ENCODE measurements at regions not wholly inside any gene's neighbourhood (a gene's known extent, or its start where the extent isn't known, plus 50 kb on each side); places are given as distances from the start of the nearest gene placed in this dataset.

DNA sequence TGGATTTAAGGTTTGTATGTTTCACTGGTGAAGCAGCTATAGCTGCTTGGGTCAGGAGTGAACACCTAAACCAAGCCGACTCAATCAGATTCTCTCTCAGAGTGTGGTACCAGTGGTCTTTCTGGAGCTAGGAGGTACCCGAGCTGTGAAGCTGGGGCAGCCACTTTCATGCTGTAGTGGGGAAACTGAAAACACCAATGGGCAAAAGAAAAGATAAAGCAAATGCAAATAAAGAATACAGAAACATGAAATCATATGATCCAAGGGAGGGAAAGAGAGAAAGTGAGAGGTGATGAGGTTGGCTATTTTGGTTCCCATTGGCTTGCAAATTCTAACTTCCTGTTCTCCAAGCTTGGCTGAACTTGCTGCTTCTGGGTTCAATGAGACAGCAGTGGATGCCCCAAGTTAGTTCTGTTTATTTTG lies 212.3 kb upstream of the CFAP20DC start:
- TF ChIP-seq, protein P1, sequence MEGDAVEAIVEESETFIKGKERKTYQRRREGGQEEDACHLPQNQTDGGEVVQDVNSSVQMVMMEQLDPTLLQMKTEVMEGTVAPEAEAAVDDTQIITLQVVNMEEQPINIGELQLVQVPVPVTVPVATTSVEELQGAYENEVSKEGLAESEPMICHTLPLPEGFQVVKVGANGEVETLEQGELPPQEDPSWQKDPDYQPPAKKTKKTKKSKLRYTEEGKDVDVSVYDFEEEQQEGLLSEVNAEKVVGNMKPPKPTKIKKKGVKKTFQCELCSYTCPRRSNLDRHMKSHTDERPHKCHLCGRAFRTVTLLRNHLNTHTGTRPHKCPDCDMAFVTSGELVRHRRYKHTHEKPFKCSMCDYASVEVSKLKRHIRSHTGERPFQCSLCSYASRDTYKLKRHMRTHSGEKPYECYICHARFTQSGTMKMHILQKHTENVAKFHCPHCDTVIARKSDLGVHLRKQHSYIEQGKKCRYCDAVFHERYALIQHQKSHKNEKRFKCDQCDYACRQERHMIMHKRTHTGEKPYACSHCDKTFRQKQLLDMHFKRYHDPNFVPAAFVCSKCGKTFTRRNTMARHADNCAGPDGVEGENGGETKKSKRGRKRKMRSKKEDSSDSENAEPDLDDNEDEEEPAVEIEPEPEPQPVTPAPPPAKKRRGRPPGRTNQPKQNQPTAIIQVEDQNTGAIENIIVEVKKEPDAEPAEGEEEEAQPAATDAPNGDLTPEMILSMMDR (IDR thresholded peaks at IDR 0.05; ENCODE audit: insufficient read depth, low read length, severe bottlenecking): no peak
- no peaks in the 10 kb centered on the region for H3K27me3 ChIP-seq (ENCODE audit: control insufficient read depth, insufficient read depth, low read length)
- no peak overlapping the region for H3K4me3 ChIP-seq (ENCODE audit: low read depth, low read length)
- no peak for FAIRE-seq
- no peaks in the 10 kb centered on the region for H3K36me3 ChIP-seq (ENCODE audit: control insufficient read depth, insufficient read depth, low read length)
- DNase-seq (ENCODE audit: low read depth): no peak

DNA sequence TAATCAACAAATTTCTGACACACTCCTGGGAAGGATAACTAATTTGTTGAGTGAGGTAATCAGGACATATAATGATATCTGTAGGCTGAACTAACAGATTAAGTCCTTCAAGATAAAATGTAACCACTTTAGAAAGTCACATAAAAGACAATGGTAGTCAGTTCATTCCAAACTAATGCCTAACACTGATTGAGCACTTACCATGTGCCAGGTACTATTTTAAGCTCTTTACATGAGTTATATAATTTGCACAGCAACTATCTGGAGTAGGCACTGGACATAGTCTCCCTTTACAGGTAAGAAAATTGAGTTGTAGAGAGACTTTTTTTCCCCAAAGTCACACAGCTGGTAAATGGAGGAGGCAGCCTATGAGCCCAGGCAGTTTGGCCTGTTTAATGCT lies 211.2 kb upstream of the CFAP20DC start:
- TF ChIP-seq, protein P1 (IDR thresholded peaks at IDR 0.05; ENCODE audit: insufficient read depth, low read length, severe bottlenecking): no peak
- H3K36me3 ChIP-seq (ENCODE audit: control insufficient read depth, insufficient read depth, low read length): no peaks in the 10 kb centered on the region
- H3K27me3 ChIP-seq (ENCODE audit: control insufficient read depth, insufficient read depth, low read length): no peaks in the 10 kb centered on the region
- FAIRE-seq (no peak), DNase-seq (ENCODE audit: low read depth) (no peak)
- H3K4me3 ChIP-seq (ENCODE audit: low read depth, low read length): no peak overlapping the region

DNA sequence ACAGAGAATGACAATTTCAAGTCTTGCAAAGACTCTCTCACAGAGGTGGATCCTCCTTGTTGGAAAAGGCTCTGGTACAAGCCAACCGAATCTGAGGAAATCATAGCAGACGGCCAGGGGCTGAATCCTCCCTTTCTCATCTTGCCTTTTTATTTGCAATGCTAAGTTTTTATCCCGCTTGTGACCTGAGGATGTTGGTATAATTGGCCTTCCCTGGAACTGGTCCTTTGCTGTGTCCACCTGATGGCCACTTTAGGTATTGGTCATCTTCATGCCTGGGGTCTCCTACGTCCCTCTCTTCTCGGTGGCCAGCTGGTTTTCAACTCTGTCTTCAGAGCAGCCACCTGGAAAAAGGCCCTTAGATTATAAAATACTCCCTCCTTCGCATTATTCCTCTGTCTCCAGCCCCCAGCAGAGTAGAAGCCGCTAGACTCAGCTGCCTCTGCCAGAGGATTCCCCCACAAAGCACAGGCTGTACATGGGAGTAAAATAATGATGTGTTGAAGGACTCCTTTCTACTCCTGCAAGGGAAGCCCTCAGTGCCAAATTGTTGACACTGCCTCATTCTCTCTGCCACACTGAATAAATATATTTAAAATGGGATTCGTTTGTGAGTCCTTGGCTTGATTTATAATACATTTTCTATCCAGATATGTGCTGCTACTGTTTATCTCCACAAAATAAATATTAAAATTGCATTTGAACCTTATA lies 208.9 kb upstream of the CFAP20DC start:
- TF ChIP-seq, protein P1 (IDR thresholded peaks at IDR 0.05; ENCODE audit: insufficient read depth, low read length, severe bottlenecking): no peak
- H3K36me3 ChIP-seq (ENCODE audit: control insufficient read depth, insufficient read depth, low read length): no peaks in the 10 kb centered on the region
- DNase-seq (ENCODE audit: low read depth) (no peak), FAIRE-seq (no peak)
- no peak overlapping the region for H3K4me3 ChIP-seq (ENCODE audit: low read depth, low read length)
- H3K27me3 ChIP-seq (ENCODE audit: control insufficient read depth, insufficient read depth, low read length): no peaks in the 10 kb centered on the region

DNA sequence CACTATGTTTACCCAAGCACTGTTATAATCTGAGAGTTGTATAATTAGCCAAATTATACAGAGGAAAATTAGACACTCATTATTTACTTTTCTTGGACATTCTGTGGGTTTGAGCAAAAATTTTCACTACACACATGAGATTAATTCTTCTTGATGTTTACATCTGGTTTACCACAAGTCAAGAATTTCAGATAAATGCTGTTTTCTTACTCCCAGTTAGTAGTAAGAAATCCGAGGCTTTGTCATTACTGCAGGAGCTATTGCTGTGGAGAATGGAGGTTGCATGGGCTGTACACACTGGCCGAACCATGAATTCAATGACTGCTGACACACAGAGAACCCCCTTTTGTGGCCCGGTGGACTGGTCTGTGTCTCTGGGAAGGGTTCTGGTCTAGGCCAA lies 207.7 kb upstream of the CFAP20DC start:
- FAIRE-seq: no peak

DNA sequence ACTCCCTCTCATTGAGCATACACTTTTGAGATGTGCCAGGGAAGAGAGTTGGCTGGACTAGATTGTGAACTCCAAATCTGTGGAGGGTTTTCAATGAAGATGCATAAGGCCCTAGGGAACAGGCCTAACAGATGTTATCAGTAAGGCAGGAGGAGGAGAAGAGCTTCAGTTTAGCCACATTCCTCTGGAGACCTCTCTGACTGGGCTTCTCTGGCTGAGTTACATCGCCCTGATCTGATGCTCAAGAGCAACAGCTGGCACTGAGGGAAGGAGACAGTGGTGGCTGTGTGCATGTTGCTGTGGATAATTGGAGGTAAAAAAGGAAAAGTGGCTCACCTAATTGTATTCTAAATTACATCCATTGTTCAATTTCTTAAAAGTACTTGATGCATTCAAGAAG lies 206.4 kb upstream of the CFAP20DC start:
- DNase-seq (ENCODE audit: low read depth): no peak
- TF ChIP-seq, protein P1 (IDR thresholded peaks at IDR 0.05; ENCODE audit: insufficient read depth, low read length, severe bottlenecking): no peak
- FAIRE-seq: no peak
- Histone ChIP-seq H3K27me3 (ENCODE audit: control insufficient read depth, insufficient read depth, low read length) (no peaks in the 10 kb centered on the region), H3K4me3 (ENCODE audit: low read depth, low read length) (no peak overlapping the region), H3K36me3 (ENCODE audit: control insufficient read depth, insufficient read depth, low read length) (no peaks in the 10 kb centered on the region)

More for the DNA sequence above, 207.7 kb upstream of the CFAP20DC start:
- DNase-seq (ENCODE audit: low read depth): no peak
- no peaks in the 10 kb centered on the region for H3K27me3 ChIP-seq (ENCODE audit: control insufficient read depth, insufficient read depth, low read length)
- H3K36me3 ChIP-seq (ENCODE audit: control insufficient read depth, insufficient read depth, low read length): no peaks in the 10 kb centered on the region
- TF ChIP-seq, protein P1 (IDR thresholded peaks at IDR 0.05; ENCODE audit: insufficient read depth, low read length, severe bottlenecking): no peak
- H3K4me3 ChIP-seq (ENCODE audit: low read depth, low read length): no peak overlapping the region

DNA sequence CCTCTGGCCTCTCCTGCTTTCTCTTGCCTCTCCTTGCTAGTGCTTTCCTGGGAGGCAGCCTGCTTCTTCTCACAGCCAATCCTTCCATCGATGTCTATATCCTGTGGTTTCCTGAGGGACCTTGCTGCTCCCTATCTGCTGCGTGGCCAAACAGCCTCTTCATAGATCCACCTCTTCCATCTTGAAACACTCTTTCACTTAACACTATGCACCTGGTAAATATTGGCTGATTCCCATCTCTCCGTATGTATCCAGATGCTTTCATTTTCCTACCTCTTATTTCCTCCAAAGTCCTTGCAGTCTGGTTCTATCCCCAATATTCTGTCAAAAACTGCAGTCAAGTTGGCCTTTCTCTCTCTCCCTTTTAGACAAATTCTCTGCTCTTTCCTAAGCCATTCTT lies 205.2 kb upstream of the CFAP20DC start:
- no peak overlapping the region for H3K4me3 ChIP-seq (ENCODE audit: low read depth, low read length)

More for the DNA sequence above, 205.2 kb upstream of the CFAP20DC start:
- H3K36me3 ChIP-seq (ENCODE audit: control insufficient read depth, insufficient read depth, low read length): no peaks in the 10 kb centered on the region
- TF ChIP-seq, protein P1 (IDR thresholded peaks at IDR 0.05; ENCODE audit: insufficient read depth, low read length, severe bottlenecking): no peak
- no peaks in the 10 kb centered on the region for H3K27me3 ChIP-seq (ENCODE audit: control insufficient read depth, insufficient read depth, low read length)
- DNase-seq (ENCODE audit: low read depth) (no peak), FAIRE-seq (no peak)
